ENCODE measurements at regions not wholly inside any gene's neighbourhood (a gene's known extent, or its start where the extent isn't known, plus 50 kb on each side); places are given as distances from the start of the nearest gene placed in this dataset.

GRCh38 chr2:185436787-185437372 is 301.7 kb upstream of the FSIP2 start:
- no peak overlapping the region for H3K4me3 Mint-ChIP-seq
- DNase-seq, result no peak
- peaks cover 0 to 8% (median 2%) of the 10 kb centered on the region in 7 donors for H3K9me3 Mint-ChIP-seq
- Histone ChIP-seq H2AFZ (ENCODE audit: insufficient read depth, low read depth, low read length, poor library complexity, severe bottlenecking) (no peak overlapping the region), H3K27me3 (ENCODE audit: control insufficient read depth in 2 of 2, insufficient read depth in 2 of 2, low read length in 2 of 2) (no peaks in the 10 kb centered on the region), H3K9me3 (replicated peaks in 1 of 2; ENCODE audit: control insufficient read depth in 1 of 2, insufficient read depth in 1 of 2, low read length in 2 of 2) (no peaks in the 10 kb centered on the region), H4K20me1 (ENCODE audit: insufficient read depth, low read length) (no peaks in the 10 kb centered on the region), H3K4me1 (ENCODE audit: control insufficient read depth in 1 of 2, insufficient read depth in 2 of 2, low read length in 2 of 2) (no peaks in the 10 kb centered on the region), H3K36me3 (replicated peaks in 1 of 2; ENCODE audit: control insufficient read depth in 1 of 2, insufficient read depth in 2 of 2, low read length in 2 of 2) (no peaks in the 10 kb centered on the region), H3K27ac (ENCODE audit: low read depth in 1 of 2, low read length in 2 of 2) (no peak overlapping the region), H3K9ac (ENCODE audit: insufficient read depth, low read length, poor library complexity, severe bottlenecking) (no peak overlapping the region), H3K4me2 (replicated peaks; ENCODE audit: extremely low read depth, low read length, poor library complexity, severe bottlenecking) (no peak overlapping the region), H3K79me2 (ENCODE audit: insufficient read depth, low read length) (no peaks in the 10 kb centered on the region), H3K4me3 (replicated peaks in 1 of 3; ENCODE audit: low read depth in 2 of 3, low read length in 3 of 3) (no peak overlapping the region)
- no peak overlapping the region for H3K27ac Mint-ChIP-seq
- intact Hi-C loops (cut with micrococcal nuclease), result no loop called here
- no peaks in the 10 kb centered on the region for H3K4me1 Mint-ChIP-seq
- no peak for TF ChIP-seq CTCF (IDR thresholded peaks at IDR 0.05)
- H3K27me3 Mint-ChIP-seq (ENCODE audit: low read depth in 3 of 3), result peaks cover 0 to 2% (median 0%) of the 10 kb centered on the region in 3 donors
- no peaks in the 10 kb centered on the region for H3K36me3 Mint-ChIP-seq

GRCh38 chr2:185441486-185442005 is 297.1 kb upstream of the FSIP2 start:
- Histone ChIP-seq H3K9ac (ENCODE audit: insufficient read depth, low read length, poor library complexity, severe bottlenecking) (no peak overlapping the region), H2AFZ (ENCODE audit: insufficient read depth, low read depth, low read length, poor library complexity, severe bottlenecking) (no peak overlapping the region), H3K79me2 (ENCODE audit: insufficient read depth, low read length) (no peaks in the 10 kb centered on the region), H3K4me3 (replicated peaks in 1 of 3; ENCODE audit: low read depth in 2 of 3, low read length in 3 of 3) (no peak overlapping the region), H3K9me3 (replicated peaks in 1 of 2; ENCODE audit: control insufficient read depth in 1 of 2, insufficient read depth in 1 of 2, low read length in 2 of 2) (no peaks in the 10 kb centered on the region), H4K20me1 (ENCODE audit: insufficient read depth, low read length) (no peaks in the 10 kb centered on the region), H3K36me3 (replicated peaks in 1 of 2; ENCODE audit: control insufficient read depth in 1 of 2, insufficient read depth in 2 of 2, low read length in 2 of 2) (no peaks in the 10 kb centered on the region), H3K27ac (ENCODE audit: low read depth in 1 of 2, low read length in 2 of 2) (no peak overlapping the region), H3K4me2 (replicated peaks; ENCODE audit: extremely low read depth, low read length, poor library complexity, severe bottlenecking) (no peak overlapping the region), H3K27me3 (ENCODE audit: control insufficient read depth in 2 of 2, insufficient read depth in 2 of 2, low read length in 2 of 2) (no peaks in the 10 kb centered on the region), H3K4me1 (ENCODE audit: control insufficient read depth in 1 of 2, insufficient read depth in 2 of 2, low read length in 2 of 2) (no peaks in the 10 kb centered on the region)
- no peak overlapping the region for H3K27ac Mint-ChIP-seq
- peaks cover 0 to 3% (median 0%) of the 10 kb centered on the region in 7 donors for H3K9me3 Mint-ChIP-seq
- H3K4me1 Mint-ChIP-seq, result no peaks in the 10 kb centered on the region
- intact Hi-C loops (cut with micrococcal nuclease), result no loop called here
- no peaks in the 10 kb centered on the region for H3K27me3 Mint-ChIP-seq (ENCODE audit: low read depth in 3 of 3)
- DNase-seq, result no peak
- H3K36me3 Mint-ChIP-seq, result no peaks in the 10 kb centered on the region
- no peak overlapping the region for H3K4me3 Mint-ChIP-seq
- TF ChIP-seq CTCF (IDR thresholded peaks at IDR 0.05), result no peak
